CMK (cell line): ENCODE measurements at regions not wholly inside any gene's neighbourhood (a gene's known extent, or its start where the extent isn't known, plus 50 kb on each side); places are given as distances from the start of the nearest gene placed in this dataset.

Experiments used
- DNase-seq: peaks from one replicate; pipeline ENCODE4 v3.0.0-alpha.2; 2010; ENCODE audit warnings: low read depth

DNA sequence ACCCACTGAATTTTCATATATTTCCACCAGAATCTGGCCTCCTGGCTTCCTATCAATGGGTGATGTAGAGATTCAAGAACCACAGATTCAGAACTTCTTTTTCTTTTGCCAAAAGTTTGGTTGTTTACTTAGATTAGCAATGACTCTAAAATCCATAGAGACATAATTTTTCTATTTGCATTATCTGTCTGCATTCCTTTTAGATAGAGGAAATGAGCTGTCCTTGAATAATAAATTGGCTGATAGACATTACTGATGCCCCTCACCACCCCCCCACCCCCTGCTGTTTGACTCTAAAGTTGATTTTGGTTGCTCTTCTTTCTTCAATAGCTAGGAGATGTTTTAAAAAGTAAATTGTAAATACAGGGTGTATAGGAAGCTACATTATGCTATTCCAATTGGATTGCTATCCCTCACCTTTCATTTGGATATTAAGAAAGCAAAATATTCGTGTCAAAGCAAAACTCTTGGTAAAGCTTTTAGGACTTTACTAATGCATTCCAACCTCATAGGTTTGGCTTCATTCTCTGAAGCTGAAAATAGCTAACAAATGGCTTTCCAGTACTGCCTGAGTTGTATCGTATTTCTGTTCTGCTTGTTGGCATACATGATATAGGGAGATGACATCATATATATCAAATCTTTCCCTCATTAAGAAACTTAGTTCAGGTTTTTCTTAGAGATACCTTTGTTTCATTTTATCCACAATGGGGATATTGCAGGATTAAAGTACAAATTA, 606.0 kb downstream of the ARL4A start:
- no peak for DNase-seq

DNA sequence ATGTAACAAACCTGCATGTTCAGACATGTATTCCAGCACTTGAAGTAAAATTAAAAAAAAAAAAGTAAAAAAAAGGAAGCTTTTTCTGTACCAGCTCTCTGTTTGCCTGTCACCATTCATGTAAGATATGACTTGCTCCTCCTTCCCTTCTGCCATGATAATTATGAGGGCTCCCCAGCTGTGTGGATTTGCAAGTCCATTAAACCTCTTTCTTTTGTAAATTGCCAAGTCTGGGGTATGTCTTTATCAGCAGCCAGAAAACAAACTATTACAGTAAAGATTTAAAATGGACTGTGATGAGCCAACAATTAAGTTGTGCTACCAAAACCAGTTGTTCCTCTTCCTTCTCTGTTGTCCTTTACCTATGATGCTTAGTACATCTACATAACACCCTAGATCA, 619.6 kb downstream of the ARL4A start:
- DNase-seq: no peak

GRCh38 chr7:13308423-13308822, 621.0 kb downstream of the ARL4A start:
- no peak for DNase-seq

DNA sequence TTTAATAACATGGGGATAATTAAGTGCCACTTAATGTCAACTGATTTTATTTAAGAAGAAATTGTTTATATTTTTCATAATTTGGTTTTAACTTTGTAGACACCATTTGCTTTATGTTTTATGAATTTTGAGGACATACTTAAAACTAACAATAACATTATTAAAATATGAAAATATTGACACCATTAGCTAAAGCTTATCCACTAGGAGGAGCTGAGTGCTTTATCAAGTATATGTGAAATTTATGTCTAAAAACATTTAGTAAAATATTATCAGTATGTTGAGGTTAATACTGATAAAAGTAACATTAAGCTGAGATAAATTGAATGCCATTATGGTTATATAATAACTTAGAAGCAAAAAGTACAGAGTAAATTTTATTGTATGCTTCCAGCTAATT, 622.1 kb downstream of the ARL4A start:
- no peak for DNase-seq

- DNase-seq: peak; percentile 3
Observed at GRCh38 chr7:13312307-13312706, 624.9 kb downstream of the ARL4A start.

DNA sequence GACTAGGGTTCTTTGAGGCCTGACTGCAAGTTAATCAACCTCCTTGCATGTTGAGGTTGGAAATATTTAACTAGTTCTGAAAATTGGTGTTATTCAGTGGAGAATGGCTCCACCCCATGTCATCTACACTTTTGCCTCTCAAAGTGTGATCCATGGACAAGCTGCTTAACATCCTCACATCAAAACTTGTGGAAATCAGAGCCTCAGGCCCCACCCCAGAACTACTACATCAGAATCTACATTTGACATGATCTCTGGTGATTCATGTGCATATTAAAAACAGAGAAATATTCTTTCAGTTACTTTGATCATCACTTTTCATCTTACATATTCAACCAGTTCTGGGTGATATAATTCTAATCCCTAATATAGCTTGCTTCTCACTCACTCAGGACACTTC, 632.9 kb downstream of the ARL4A start:
- no peak for DNase-seq

DNA sequence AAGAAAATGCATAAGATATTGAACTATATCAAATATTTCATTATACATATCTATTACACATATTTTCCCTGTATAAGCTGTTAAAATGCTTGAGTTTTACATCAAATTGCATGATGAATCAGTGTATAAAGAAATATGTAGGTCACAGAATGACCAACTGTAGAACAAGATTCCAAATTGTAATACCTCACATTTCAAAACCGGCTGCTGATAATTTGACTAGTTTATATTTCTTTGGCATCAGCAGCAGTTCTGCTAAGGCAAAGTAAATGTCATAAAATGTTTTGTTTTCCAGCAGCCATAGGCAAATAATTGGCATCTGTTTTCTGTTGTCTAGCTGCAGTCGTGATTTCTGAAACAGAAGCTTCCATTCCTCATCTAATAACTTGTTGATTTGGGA, 633.9 kb downstream of the ARL4A start:
- DNase-seq: no peak

DNA sequence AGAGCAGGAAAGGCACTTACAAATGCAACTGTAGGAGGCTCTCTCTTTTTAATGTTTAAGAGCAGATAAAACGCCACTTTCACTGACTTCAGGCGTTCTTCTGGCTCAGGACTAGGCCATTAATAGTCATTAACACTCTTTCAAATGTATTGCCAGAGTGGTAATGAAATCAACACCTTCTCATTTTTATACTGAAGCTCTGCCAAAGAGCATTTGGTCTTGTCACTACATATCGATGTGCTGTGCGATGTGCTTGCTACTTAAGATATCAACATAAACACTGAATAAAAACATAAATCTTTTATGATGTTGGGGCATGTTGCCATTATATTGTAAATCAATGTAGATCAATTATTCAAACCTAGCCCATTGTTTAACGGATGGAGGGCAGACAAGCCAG, 634.7 kb downstream of the ARL4A start:
- DNase-seq: no peak

- no peak for DNase-seq
Observed at GRCh38 chr7:13327669-13328068, 640.2 kb downstream of the ARL4A start.

- no peak for DNase-seq
Observed at GRCh38 chr7:13333371-13333770, 645.9 kb downstream of the ARL4A start.

DNA sequence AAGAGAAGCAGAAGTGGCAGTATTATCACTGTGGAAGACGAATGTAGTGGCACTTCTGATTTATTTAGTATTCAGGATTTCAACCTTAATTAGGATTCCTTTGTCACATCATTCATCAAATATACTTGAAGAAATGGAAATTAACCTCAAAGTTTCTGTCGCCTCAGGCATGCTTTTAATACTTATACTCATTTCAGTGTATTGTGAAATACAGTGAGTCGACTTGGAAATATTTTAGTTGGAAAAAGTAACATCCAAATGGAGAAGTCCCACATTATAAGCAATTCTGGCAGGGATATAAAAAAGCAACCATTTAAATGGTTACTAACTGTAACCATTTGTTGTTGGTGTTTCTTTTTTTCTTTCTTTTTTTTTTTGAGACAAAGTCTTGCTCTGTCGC, 648.8 kb downstream of the ARL4A start:
- no peak for DNase-seq

DNA sequence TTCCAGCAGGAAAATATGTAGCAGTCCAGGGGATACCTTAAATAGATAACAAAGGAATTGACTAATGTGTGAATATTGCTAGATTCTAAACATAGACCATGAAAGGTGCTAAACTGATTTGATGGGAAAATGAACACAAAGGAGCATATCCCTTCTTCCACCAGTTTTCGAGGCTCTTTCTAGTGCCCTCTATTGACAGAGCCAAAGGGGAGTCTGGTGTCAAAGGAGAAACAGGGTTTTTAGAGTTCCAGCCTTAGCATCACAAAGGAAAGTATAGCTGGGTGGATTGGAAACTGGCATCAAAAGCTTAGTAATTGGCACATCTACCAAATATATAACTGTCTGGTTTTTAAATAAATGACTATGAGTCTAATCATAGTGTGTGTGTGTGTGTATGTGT, 636.8 kb downstream of the ETV1 start:
- no peak for DNase-seq

DNA sequence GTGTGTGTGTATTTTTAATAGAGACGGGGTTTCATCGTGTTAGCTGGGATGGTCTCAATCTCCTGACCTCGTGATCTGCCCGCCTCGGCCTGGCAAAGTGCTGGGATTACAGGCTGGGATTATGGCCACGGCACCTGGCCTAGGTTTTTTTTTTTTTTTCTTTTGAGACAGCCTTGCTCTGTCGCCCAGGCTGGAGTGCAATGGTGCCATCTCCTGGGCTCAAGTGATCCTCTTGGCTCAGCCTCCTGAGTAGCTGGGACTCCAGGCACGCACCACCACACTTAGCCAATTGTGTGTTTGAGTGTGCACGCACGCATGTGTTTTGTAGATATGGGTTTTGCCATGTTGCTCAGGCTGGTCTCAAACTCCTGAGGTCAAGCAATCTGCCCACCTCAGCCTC, 629.8 kb downstream of the ETV1 start:
- no peak for DNase-seq

DNA sequence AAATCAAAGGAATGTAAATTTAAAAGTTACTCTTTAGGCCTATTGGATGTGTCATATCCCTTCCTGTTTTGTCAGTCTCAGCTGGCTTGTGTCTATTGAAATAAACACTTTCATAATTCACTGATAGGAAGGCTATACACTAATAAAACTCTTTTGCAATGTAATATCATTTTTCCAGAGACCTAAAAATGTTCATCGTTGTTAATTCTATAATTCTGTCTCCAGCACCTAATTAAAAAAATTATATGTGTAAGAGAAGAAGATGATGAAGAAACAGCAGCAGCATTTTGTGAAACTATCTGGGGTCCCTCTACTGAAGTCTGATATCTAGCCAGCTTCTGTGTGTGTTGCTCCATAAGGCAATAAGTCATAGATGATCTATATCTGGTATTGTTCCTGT, 602.7 kb downstream of the ETV1 start:
- no peak for DNase-seq

GRCh38 chr7:13407911-13408310, 581.6 kb downstream of the ETV1 start:
- DNase-seq: no peak

GRCh38 chr7:13411151-13411550, 578.3 kb downstream of the ETV1 start:
- no peak for DNase-seq

DNA sequence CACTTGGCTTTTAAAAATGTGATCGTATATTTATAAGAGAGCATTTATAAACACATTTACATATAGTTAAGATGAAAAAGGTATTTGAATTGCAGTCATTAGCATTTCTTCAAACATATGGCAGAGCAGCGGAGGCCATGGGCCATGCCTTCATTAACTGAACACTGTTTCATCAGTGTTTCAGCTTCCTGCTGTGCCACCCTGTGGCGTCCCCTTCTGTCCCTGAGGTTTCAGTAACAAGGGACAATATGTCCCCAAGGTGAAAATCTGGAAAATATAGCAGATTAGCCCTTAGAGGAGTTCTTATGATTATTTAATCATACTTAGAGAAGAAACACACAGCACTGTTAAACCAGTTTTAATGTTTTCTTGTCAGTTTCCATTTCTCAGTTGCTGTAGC, 577.8 kb downstream of the ETV1 start:
- DNase-seq: no peak

- DNase-seq: no peak
Observed at GRCh38 chr7:13414181-13414580, 575.3 kb downstream of the ETV1 start.

DNA sequence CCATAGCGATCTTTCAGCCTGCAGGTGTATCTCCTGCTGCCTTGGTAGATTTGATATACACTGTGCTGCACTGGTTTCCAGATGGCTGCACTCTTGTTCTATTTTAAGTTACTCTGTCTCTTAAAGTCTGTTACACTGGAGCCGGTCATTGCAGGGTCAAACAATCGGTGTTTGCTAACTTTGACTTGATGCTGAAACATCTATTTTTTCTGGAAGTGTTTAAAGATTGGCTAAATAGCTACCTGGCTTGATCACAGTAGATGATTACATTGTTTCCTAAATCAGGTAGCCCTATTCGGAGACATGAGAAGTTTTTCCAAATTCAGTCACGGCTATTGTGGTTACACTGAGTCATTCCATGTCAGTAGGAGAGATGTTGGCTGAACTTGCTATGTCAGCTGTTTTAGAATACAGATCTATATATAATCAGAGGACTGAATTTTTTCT, 574.8 kb downstream of the ETV1 start:
- no peak for DNase-seq

DNA sequence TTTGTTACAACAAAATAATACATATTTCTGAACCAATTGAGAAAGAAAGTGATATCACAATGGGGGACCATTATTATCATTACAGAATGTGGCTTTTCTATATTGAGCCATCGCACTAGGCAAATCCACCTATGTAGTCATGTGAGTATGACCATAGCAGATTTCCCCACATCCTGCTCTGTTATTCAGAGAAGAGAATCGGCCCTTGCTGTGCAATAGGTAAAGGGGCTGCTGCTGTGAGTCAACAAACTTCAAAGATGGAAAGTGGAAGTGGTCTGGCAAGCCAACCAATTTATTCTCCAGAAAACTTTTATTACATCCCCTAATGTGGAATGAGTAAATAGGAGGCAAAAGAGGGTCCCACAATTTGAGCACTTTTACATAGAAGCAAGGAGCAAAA, 573.4 kb downstream of the ETV1 start:
- no peak for DNase-seq

GRCh38 chr7:13416544-13416943, 572.9 kb downstream of the ETV1 start:
- DNase-seq: no peak

DNA sequence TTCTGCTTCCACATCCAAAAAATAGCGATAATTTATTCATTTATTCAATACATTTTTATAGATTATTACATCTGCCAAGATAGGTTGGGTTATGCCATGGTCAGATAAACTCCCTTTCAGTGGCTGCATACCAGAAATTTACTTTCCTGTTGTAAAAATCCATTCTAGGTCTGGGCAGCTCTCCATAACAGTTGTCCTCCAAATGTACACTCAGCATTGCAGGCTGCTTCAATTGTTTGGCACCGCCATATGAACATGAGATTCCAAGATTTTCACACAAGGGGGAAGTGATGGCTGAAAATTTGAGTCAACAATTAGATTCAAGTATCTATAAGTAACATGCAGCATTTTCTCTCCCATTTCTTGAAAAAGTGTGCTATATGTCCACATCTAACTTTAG, 568.7 kb downstream of the ETV1 start:
- no peak for DNase-seq

DNA sequence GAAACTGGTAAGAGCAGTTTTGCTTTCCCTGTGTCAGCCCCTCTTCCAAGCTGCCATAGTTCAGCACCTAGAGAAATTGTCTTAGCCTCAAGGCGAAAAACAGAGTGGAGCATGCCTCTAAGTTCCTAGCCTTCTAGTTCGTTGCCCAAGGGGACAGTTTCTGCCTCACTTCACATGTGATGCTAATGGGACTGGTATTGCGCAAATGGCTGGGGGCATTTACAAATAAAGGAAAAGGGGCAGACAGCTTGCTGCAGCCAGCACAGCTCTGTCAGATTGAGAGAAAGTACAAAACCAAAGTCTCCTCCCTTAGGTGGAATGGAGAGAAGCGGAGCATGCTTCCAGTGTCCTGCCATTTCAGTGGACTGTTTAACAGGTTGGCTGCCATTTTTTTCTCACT, 567.7 kb downstream of the ETV1 start:
- no peak for DNase-seq

DNA sequence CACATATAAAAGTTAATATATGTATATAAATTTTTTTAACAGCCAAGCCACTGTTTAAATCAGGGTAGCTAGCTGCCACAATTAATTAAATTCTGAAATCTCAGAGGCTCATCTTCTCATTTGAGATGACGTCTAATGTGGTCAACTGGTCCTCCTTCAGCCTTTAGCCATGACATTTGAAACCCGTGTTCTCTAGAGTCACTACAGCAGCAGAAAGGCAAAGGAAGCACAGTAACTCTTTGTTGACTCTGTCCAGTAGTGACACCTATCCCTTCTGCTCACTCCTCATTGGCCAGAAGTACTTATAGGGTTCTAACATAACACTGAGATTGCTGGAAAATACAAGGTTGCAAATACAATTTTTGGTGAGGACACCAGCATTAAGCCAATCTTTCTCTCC, 555.5 kb downstream of the ETV1 start:
- DNase-seq: no peak

GRCh38 chr7:13442226-13442625, 547.2 kb downstream of the ETV1 start:
- DNase-seq: no peak
